GM12878 (cell line): ENCODE measurements at regions not wholly inside any gene's neighbourhood (a gene's known extent, or its start where the extent isn't known, plus 50 kb on each side); places are given as distances from the start of the nearest gene placed in this dataset.

ENCODE experiments used
- ATAC-seq: fragments of 200-7000 bp; cut with Tn5 transposase; 3 replicates; pipeline ENCODE4 v1.9.1; 2020; ENCODE audit warnings: mild to moderate bottlenecking, moderate library complexity
- BruUV-seq: library from RNA; stranded (reverse); fragments of 400-500 nt; replicated peaks from 2 replicates; lab custom pipeline; 2021; lab: Mats Ljungman, UMichigan
- CTCF ChIA-PET: fragments of 300-600 bp; sonication (Branson Sonifier 250); formaldehyde crosslinking; extraction: SDS; loops from one replicate; lab custom pipeline; 2021; ENCODE audit warnings: inconsistent platforms; lab: Yijun Ruan, JAX
- POLR2A ChIA-PET: fragments of 350-600 bp; formaldehyde crosslinking; extraction: SDS; loops from one replicate; lab custom pipeline; 2021; ENCODE audit warnings: inconsistent platforms; lab: Charles Lee
- RAD21 ChIA-PET: fragments of 300-600 bp; sonication (Branson Sonifier 250); formaldehyde crosslinking; loops from one replicate; lab custom pipeline; 2023; ENCODE audit warnings: antibody characterized with exemption; ENCODE audit not compliant: unreplicated experiment; lab: Charles Lee
- SMC1A ChIA-PET: fragments of 300-600 bp; sonication (Branson Sonifier 250); formaldehyde crosslinking; loops from one replicate; lab custom pipeline; 2023; ENCODE audit not compliant: unreplicated experiment, uncharacterized antibody; lab: Charles Lee
- DNase-seq: peaks from one replicate; pipeline ENCODE4 v3.0.0-alpha.2; 2011; ENCODE audit warnings: low read depth, low spot score
- FAIRE-seq: peaks from 3 replicates; lab custom pipeline; 2011; peaks lifted over from hg19 to GRCh38; lab: Jason Lieb, UNC
- H2AFZ ChIP-seq: 2 replicates; pipeline ENCODE4 v1.6.0; 2011; ENCODE audit warnings: low read depth, low read length, control low read depth; ENCODE audit not compliant: control insufficient read depth
- H3K27ac ChIP-seq: 2 replicates; pipeline ENCODE4 v1.5.1; 2011; ENCODE audit warnings: control low read depth; ENCODE audit not compliant: control insufficient read depth, insufficient read depth
- H3K27me3 ChIP-seq, 2 experiments: replicated peaks in 1 of 2; 2 replicates each; pipeline versions ENCODE4 v1.6.0 to v1.6.1; 2011; ENCODE audit warnings: low read length in 1 of 2; ENCODE audit not compliant: control insufficient read depth in 2 of 2, insufficient read depth in 2 of 2
- H3K36me3 ChIP-seq, 2 experiments: 2 replicates each; pipeline ENCODE4 v1.5.1; 2011; ENCODE audit warnings: low read length in 1 of 2; ENCODE audit not compliant: control insufficient read depth in 2 of 2, insufficient read depth in 2 of 2
- H3K4me1 ChIP-seq: 2 replicates; pipeline ENCODE4 v1.6.1; 2011; ENCODE audit warnings: mild to moderate bottlenecking, low read length, moderate library complexity, mixed read lengths; ENCODE audit not compliant: control insufficient read depth, insufficient read depth
- H3K4me2 ChIP-seq: 2 replicates; pipeline ENCODE4 v1.6.0; 2011; ENCODE audit warnings: control low read depth; ENCODE audit not compliant: control insufficient read depth, insufficient read depth
- H3K4me3 ChIP-seq: fragments of 200-600 bp; sonication (generic); 2 replicates; pipeline ENCODE4 v1.5.1; 2016
- H3K79me2 ChIP-seq: 2 replicates; pipeline ENCODE4 v1.6.0; 2011; ENCODE audit warnings: low read length; ENCODE audit not compliant: control insufficient read depth, insufficient read depth
- H3K9ac ChIP-seq: 2 replicates; pipeline ENCODE4 v1.8.0; 2011; ENCODE audit warnings: low read length, control low read depth, mixed read lengths; ENCODE audit not compliant: control insufficient read depth, insufficient read depth
- H3K9me3 ChIP-seq: replicated peaks from 3 replicates; pipeline ENCODE4 v1.5.1; 2011; ENCODE audit warnings: mild to moderate bottlenecking, low read length; ENCODE audit not compliant: control insufficient read depth, insufficient read depth
- H4K20me1 ChIP-seq: 2 replicates; pipeline ENCODE4 v1.6.0; 2011; ENCODE audit not compliant: control insufficient read depth, insufficient read depth
- E2F8 ChIP-seq: fragments of 450-650 bp; IDR thresholded peaks from 2 replicates; pipeline ENCODE4 v1.6.1; 2018; ENCODE audit warnings: mild to moderate bottlenecking, low read depth, moderate library complexity; ENCODE audit not compliant: partially characterized antibody
- ETV6 ChIP-seq, 2 experiments: fragments of 450-650 bp in 1 of 2; IDR thresholded peaks in 1 of 2; conservative IDR thresholded peaks in 1 of 2; 2 replicates each; pipeline ENCODE4 v1.6.1; 2014; ENCODE audit warnings: antibody characterized with exemption in 1 of 2, borderline replicate concordance in 1 of 2, low read depth in 1 of 2, mild to moderate bottlenecking in 1 of 2, moderate library complexity in 1 of 2
- HCFC1 ChIP-seq: fragments of 150-350 bp; IDR thresholded peaks from 2 replicates; pipeline ENCODE4 v1.6.1; 2014; ENCODE audit warnings: low read length
- IKZF2 ChIP-seq, 2 experiments: fragments of 450-650 bp; IDR thresholded peaks; 2 replicates each; pipeline ENCODE4 v1.6.1; 2017; ENCODE audit warnings: mild to moderate bottlenecking in 2 of 2, moderate library complexity in 2 of 2
- MTA3 ChIP-seq: IDR thresholded peaks from 2 replicates; pipeline ENCODE4 v1.6.1; 2012; ENCODE audit warnings: low read length, inconsistent platforms, borderline replicate concordance
- RUNX3 ChIP-seq: IDR thresholded peaks from 2 replicates; pipeline ENCODE4 v1.6.1; 2012; ENCODE audit warnings: low read length, inconsistent platforms
- SMAD1 ChIP-seq: fragments of 450-650 bp; IDR thresholded peaks from 2 replicates; pipeline ENCODE4 v1.6.1; 2018; ENCODE audit warnings: mild to moderate bottlenecking, low read depth; ENCODE audit not compliant: partially characterized antibody
- SMAD5 ChIP-seq: IDR thresholded peaks from 2 replicates; pipeline ENCODE4 v1.6.1; 2016; ENCODE audit warnings: antibody characterized with exemption, low read depth
- ZBTB4 ChIP-seq: fragments of 450-650 bp; formaldehyde crosslinking; IDR thresholded peaks from 2 replicates; pipeline ENCODE4 v1.4.0; 2022; ENCODE audit warnings: mild to moderate bottlenecking, moderate library complexity
- WGBS: methylation state at CpG from one replicate; pipeline ENCODE4 v1.1.6; 2016; ENCODE audit warnings: low lambda C conversion rate; ENCODE audit not compliant: insufficient replicate concordance, insufficient coverage; ENCODE audit errors: missing lambda C conversion rate; 5-methylcytosine and 5-hydroxymethylcytosine counted together
- in situ Hi-C: fragments of 300-500 bp; cut with MboI; formaldehyde crosslinking; loops from 9 replicates; pipeline ENCODE4 v1.14.3; 2018; ENCODE audit warnings: mixed read lengths
- intact Hi-C: fragments of 100-400 bp; cut with micrococcal nuclease; formaldehyde crosslinking; loops from one replicate; pipeline ENCODE4 v1.14.2; 2022; ENCODE audit not compliant: unreplicated experiment

GRCh38 chr1:38670544-38671122, 188.9 kb downstream of the RRAGC start:
- Histone ChIP-seq H3K9me3 (no peaks in the 10 kb centered on the region), H2AFZ (no peak overlapping the region), H3K36me3 (no peaks in the 10 kb centered on the region), H3K4me1 (no peaks in the 10 kb centered on the region), H3K79me2 (no peaks in the 10 kb centered on the region), H3K4me3 (no peak overlapping the region), H3K4me2 (no peak overlapping the region), H3K9ac (no peak overlapping the region), H4K20me1 (no peaks in the 10 kb centered on the region), H3K27ac (no peak overlapping the region), H3K27me3 (peaks cover 2% of the 10 kb centered on the region in 2 experiments; a peak in 2 of 4 replicates)
- TF ChIP-seq RUNX3 (no peak), HCFC1 (no peak), SMAD1 (no peak), ZBTB4 (CRISPR knock-in tag) (no peak), ETV6 (conservative IDR thresholded peaks at IDR 0.05 in 1 of 2, IDR thresholded peaks at IDR 0.05 in 1 of 2; ENCODE audit: borderline replicate concordance in 1 of 2, low read depth in 1 of 2) (no peak), IKZF2 (IDR thresholded peaks at IDR 0.05) (no peak), E2F8 (no peak), MTA3 (no peak), SMAD5 (no peak)
- CTCF ChIA-PET, result no interaction called here
- no TSS peak for BruUV-seq
- no peak for FAIRE-seq
- RAD21 ChIA-PET, result no interaction called here
- POLR2A ChIA-PET, result no interaction called here
- SMC1A ChIA-PET, result no interaction called here
- 20% methylated on average over 4 of the region's 4 CpGs for WGBS
- in situ Hi-C loops (no loop called here), intact Hi-C loops (no loop called here)
- no peak for DNase-seq
- no peak for ATAC-seq
